ENCODE measurements at regions not wholly inside any gene's neighbourhood (a gene's known extent, or its start where the extent isn't known, plus 50 kb on each side); places are given as distances from the start of the nearest gene placed in this dataset.

GRCh38 chr12:38586789-38587188 is 270.2 kb downstream of the ALG10B start:
- FAIRE-seq = no peak

- FAIRE-seq = no peak
Observed at GRCh38 chr12:38587594-38587993, 271.0 kb downstream of the ALG10B start.

DNA sequence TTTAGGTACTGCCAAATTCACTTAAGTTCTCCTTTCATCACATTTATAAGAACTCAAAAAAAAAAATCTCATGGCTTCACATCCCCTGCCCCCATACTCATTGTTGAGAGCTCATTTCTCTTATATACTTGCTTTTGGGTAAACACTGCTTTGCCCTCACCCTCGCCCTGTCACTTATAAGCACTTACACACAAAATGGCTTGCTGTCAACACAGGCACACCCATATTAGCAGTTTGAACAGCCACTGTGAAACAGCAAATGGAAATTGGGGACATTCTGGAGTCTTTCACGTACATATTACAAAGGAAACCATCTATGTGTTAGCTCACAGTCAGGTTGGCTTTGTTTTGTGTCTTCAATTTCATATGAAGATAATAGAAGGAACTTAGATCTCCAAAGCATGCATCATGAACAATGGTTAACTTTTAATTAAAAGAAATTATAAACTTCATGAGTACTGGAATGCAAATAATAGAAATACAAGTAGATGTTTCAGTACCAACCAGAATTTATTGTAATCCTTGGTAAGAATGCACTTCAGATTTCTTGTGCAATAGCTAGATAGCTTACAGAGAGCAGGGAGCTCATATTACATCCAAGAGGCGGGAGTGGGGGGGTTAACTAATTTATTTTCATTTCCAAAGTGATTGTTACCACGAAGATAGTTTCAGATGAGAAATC is 272.2 kb downstream of the ALG10B start:
- no peak for FAIRE-seq

- no peak for FAIRE-seq
Observed at GRCh38 chr12:38589306-38589632, 272.7 kb downstream of the ALG10B start.

GRCh38 chr12:38601949-38602348 is 285.4 kb downstream of the ALG10B start:
- no peak for FAIRE-seq

All from endometrium (tissue), 2 donors.